ENCODE measurements at regions not wholly inside any gene's neighbourhood (a gene's known extent, or its start where the extent isn't known, plus 50 kb on each side); places are given as distances from the start of the nearest gene placed in this dataset.

GRCh38 chr11:95545116-95545875 lies 244.3 kb downstream of the FAM76B start:
- DNase-seq: no peak

GRCh38 chr11:95544095-95544856 lies 245.3 kb downstream of the FAM76B start:
- no peak for DNase-seq

GRCh38 chr11:95542868-95543551 lies 246.6 kb downstream of the FAM76B start:
- DNase-seq: no peak

GRCh38 chr11:95541715-95542114 lies 247.9 kb downstream of the FAM76B start:
- DNase-seq: no peak

- DNase-seq: no peak
Measured at GRCh38 chr11:95536047-95536690, 253.4 kb downstream of the FAM76B start.

- DNase-seq: no peak
Measured at GRCh38 chr11:95534809-95535208, 254.8 kb downstream of the FAM76B start.

GRCh38 chr11:95534226-95534625 lies 255.4 kb downstream of the FAM76B start:
- no peak for DNase-seq

GRCh38 chr11:95531116-95531515 lies 258.5 kb downstream of the FAM76B start:
- no peak for DNase-seq

GRCh38 chr11:95524314-95525036 lies 265.1 kb downstream of the FAM76B start:
- DNase-seq: no peak

- no peak for DNase-seq
Measured at GRCh38 chr11:95522874-95523273, 266.7 kb downstream of the FAM76B start.

- DNase-seq: no peak
Measured at GRCh38 chr11:95521862-95522261, 267.7 kb downstream of the FAM76B start.

GRCh38 chr11:95521133-95521542 lies 268.4 kb downstream of the FAM76B start:
- no peak for DNase-seq

GRCh38 chr11:95520369-95521132 lies 269.0 kb downstream of the FAM76B start:
- DNase-seq: no peak

- no peak for DNase-seq
Measured at GRCh38 chr11:95519912-95520311, 269.7 kb downstream of the FAM76B start.

- no peak for DNase-seq
Measured at GRCh38 chr11:95517453-95517852, 272.1 kb downstream of the FAM76B start.

- no peak for DNase-seq
Measured at GRCh38 chr11:95516786-95517185, 272.8 kb downstream of the FAM76B start.

GRCh38 chr11:95516175-95516574 lies 273.4 kb downstream of the FAM76B start:
- no peak for DNase-seq

GRCh38 chr11:95515371-95515770 lies 274.2 kb downstream of the FAM76B start:
- DNase-seq: no peak

- no peak for DNase-seq
Measured at GRCh38 chr11:95514416-95515110, 275.0 kb downstream of the FAM76B start.

GRCh38 chr11:95512682-95513081 lies 276.9 kb downstream of the FAM76B start:
- DNase-seq: no peak

GRCh38 chr11:95512177-95512576 lies 277.4 kb downstream of the FAM76B start:
- DNase-seq: no peak

Measured in DMS153 (cell line).